ENCODE measurements at regions not wholly inside any gene's neighbourhood (a gene's known extent, or its start where the extent isn't known, plus 50 kb on each side); places are given as distances from the start of the nearest gene placed in this dataset.

- TF ChIP-seq CTCF (IDR thresholded peaks at IDR 0.05): no peak
- intact Hi-C loops (cut with DNase I): no loop called here
- H3K27me3 ChIP-seq: no peaks in the 10 kb centered on the region
- no peaks in the 10 kb centered on the region for H3K4me1 ChIP-seq
- no peaks in the 10 kb centered on the region for H3K36me3 ChIP-seq
- DNase-seq (ENCODE audit: low spot score in 2 of 2): no peak
- H3K27ac ChIP-seq: no peak overlapping the region
- no peak overlapping the region for H3K4me3 ChIP-seq
- H3K9me3 ChIP-seq: no peaks in the 10 kb centered on the region
Measured at GRCh38 chr7:110056331-110056730, 1034.6 kb upstream of the LRRN3 start.

- H3K4me1 ChIP-seq: no peaks in the 10 kb centered on the region
- no peak overlapping the region for H3K4me3 ChIP-seq
- no peaks in the 10 kb centered on the region for H3K27me3 ChIP-seq
- DNase-seq (ENCODE audit: low spot score in 2 of 2): no peak
- H3K36me3 ChIP-seq: no peaks in the 10 kb centered on the region
- no peak for TF ChIP-seq CTCF (IDR thresholded peaks at IDR 0.05)
- intact Hi-C loops (cut with DNase I): no loop called here
- H3K9me3 ChIP-seq: no peaks in the 10 kb centered on the region
- H3K27ac ChIP-seq: no peak overlapping the region
Measured at GRCh38 chr7:110058401-110058800, 1032.5 kb upstream of the LRRN3 start.

- H3K9me3 ChIP-seq: no peaks in the 10 kb centered on the region
- no peaks in the 10 kb centered on the region for H3K36me3 ChIP-seq
- intact Hi-C loops (cut with DNase I): no loop called here
- no peak for TF ChIP-seq CTCF (IDR thresholded peaks at IDR 0.05)
- H3K27me3 ChIP-seq: no peaks in the 10 kb centered on the region
- H3K4me3 ChIP-seq: no peak overlapping the region
- no peak for DNase-seq (ENCODE audit: low spot score in 2 of 2)
- H3K4me1 ChIP-seq: no peaks in the 10 kb centered on the region
- no peak overlapping the region for H3K27ac ChIP-seq
Measured at GRCh38 chr7:110061387-110061786, 1029.5 kb upstream of the LRRN3 start.

- Histone ChIP-seq H3K36me3 (no peaks in the 10 kb centered on the region), H3K4me3 (no peak overlapping the region), H3K4me1 (no peaks in the 10 kb centered on the region), H3K9me3 (no peaks in the 10 kb centered on the region), H3K27ac (no peak overlapping the region), H3K27me3 (no peaks in the 10 kb centered on the region)
- DNase-seq (ENCODE audit: low spot score in 2 of 2): no peak
- intact Hi-C loops (cut with DNase I): no loop called here
- no peak for TF ChIP-seq CTCF (IDR thresholded peaks at IDR 0.05)
Measured at GRCh38 chr7:110065121-110065520, 1025.8 kb upstream of the LRRN3 start.

- no peak overlapping the region for H3K27ac ChIP-seq
- no peak for DNase-seq (ENCODE audit: low spot score in 2 of 2)
- H3K36me3 ChIP-seq: no peaks in the 10 kb centered on the region
- H3K9me3 ChIP-seq: no peaks in the 10 kb centered on the region
- H3K4me3 ChIP-seq: no peak overlapping the region
- intact Hi-C loops (cut with DNase I): no loop called here
- H3K4me1 ChIP-seq: no peaks in the 10 kb centered on the region
- no peak for TF ChIP-seq CTCF (IDR thresholded peaks at IDR 0.05)
- no peaks in the 10 kb centered on the region for H3K27me3 ChIP-seq
Measured at GRCh38 chr7:110066843-110067242, 1024.1 kb upstream of the LRRN3 start.

- Histone ChIP-seq H3K27ac (no peak overlapping the region), H3K36me3 (no peaks in the 10 kb centered on the region), H3K4me3 (no peak overlapping the region), H3K9me3 (no peaks in the 10 kb centered on the region), H3K27me3 (no peaks in the 10 kb centered on the region), H3K4me1 (no peaks in the 10 kb centered on the region)
- no peak for TF ChIP-seq CTCF (IDR thresholded peaks at IDR 0.05)
- DNase-seq (ENCODE audit: low spot score in 2 of 2): no peak
- intact Hi-C loops (cut with DNase I): no loop called here
Measured at GRCh38 chr7:110071192-110071591, 1019.7 kb upstream of the LRRN3 start.

Measured in ascending aorta (tissue), 2 donors.